DOHH2 (cell line): ENCODE measurements at regions not wholly inside any gene's neighbourhood (a gene's known extent, or its start where the extent isn't known, plus 50 kb on each side); places are given as distances from the start of the nearest gene placed in this dataset.

Experiments used
- H3F3A ChIP-seq: fragments of 200-600 bp; sonication (generic), shearing (Covaris generic); 2 replicates; pipeline ENCODE4 v1.6.0; 2016; ENCODE audit warnings: antibody characterized with exemption, mild to moderate bottlenecking; ENCODE audit not compliant: control insufficient read depth, insufficient read depth
- H3K27ac ChIP-seq: fragments of 200-600 bp; sonication (generic); 2 replicates; pipeline ENCODE4 v1.5.1; 2014; ENCODE audit warnings: low read depth, mild to moderate bottlenecking, low read length, moderate library complexity
- H3K27me3 ChIP-seq: fragments of 200-600 bp; sonication (generic); 2 replicates; pipeline ENCODE4 v1.6.1; 2014; ENCODE audit warnings: mild to moderate bottlenecking, low read length, mixed read lengths; ENCODE audit not compliant: control insufficient read depth
- H3K36me3 ChIP-seq: fragments of 200-600 bp; sonication (generic); 2 replicates; pipeline ENCODE4 v1.6.1; 2014; ENCODE audit warnings: mild to moderate bottlenecking, low read length, moderate library complexity, mixed read lengths; ENCODE audit not compliant: control insufficient read depth
- H3K4me1 ChIP-seq: fragments of 200-600 bp; sonication (generic); 2 replicates; pipeline ENCODE4 v1.6.1; 2014; ENCODE audit warnings: mild to moderate bottlenecking, low read length, mixed read lengths; ENCODE audit not compliant: control insufficient read depth
- H3K4me2 ChIP-seq: fragments of 200-600 bp; sonication (generic); 2 replicates; pipeline ENCODE4 v1.6.0; 2014; ENCODE audit warnings: mild to moderate bottlenecking, low read length, moderate library complexity
- H3K4me3 ChIP-seq: fragments of 200-600 bp; sonication (generic); 2 replicates; pipeline ENCODE4 v1.5.1; 2014; ENCODE audit warnings: mild to moderate bottlenecking, low read length, mixed read lengths
- H3K79me2 ChIP-seq: fragments of 200-600 bp; sonication (generic); 2 replicates; pipeline ENCODE4 v1.6.1; 2014; ENCODE audit warnings: mild to moderate bottlenecking, low read length, mixed read lengths; ENCODE audit not compliant: control insufficient read depth
- H3K9me2 ChIP-seq: fragments of 200-600 bp; sonication (generic); replicated peaks from 2 replicates; pipeline ENCODE4 v1.6.1; 2014; ENCODE audit warnings: mild to moderate bottlenecking, low read length, mixed read lengths; ENCODE audit not compliant: control insufficient read depth
- H3K9me3 ChIP-seq: fragments of 200-600 bp; sonication (generic); 2 replicates; pipeline ENCODE4 v1.6.1; 2014; ENCODE audit warnings: antibody characterized with exemption, low read length, mixed read lengths; ENCODE audit not compliant: control insufficient read depth, insufficient read depth
- H4K20me1 ChIP-seq: fragments of 200-600 bp; sonication (generic); 2 replicates; pipeline ENCODE4 v1.6.0; 2014; ENCODE audit warnings: low read depth, mild to moderate bottlenecking, antibody characterized with exemption, low read length, moderate library complexity; ENCODE audit not compliant: control insufficient read depth, insufficient read depth
- EZH2phosphoT487 ChIP-seq: fragments of 200-600 bp; sonication (generic); IDR thresholded peaks from 2 replicates; pipeline ENCODE4 v1.6.1; 2017; ENCODE audit warnings: borderline replicate concordance, mild to moderate bottlenecking, antibody characterized with exemption, low read length, moderate library complexity, mixed read lengths
- TF ChIP-seq, protein P1 (sequence below): fragments of 200-600 bp; sonication (generic); IDR thresholded peaks from one replicate; pipeline ENCODE4 v1.5.1; 2014; ENCODE audit warnings: antibody characterized with exemption, mild to moderate bottlenecking, low read depth, low read length; ENCODE audit not compliant: poor library complexity, severe bottlenecking

DNA sequence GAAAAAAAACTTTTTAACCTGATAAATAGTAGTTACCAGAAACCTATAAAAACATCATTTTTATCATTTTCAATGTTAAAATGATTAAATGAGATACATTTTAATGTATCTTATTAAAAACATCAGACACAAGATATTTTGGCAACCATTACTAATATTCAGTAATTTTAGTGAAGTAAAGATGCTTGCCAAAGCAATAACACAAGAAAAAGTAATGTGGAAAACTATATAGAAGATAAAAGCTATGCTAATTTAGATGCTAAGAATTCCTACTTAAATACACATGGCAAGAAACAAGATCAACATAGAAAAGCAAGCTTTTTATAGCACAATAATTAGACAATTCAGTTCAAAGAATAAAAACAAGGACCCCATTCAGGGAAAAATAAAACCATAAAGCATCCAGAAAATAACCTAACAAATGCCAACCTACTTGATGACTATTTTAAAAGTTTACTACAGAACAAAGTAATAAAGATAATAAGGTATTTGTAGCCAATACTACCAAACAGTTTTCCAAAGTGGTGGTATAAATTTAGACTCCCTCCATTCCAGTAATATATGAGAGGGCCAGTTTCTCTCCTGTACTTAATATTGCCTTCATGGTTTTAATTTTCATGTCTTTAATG lies 489.5 kb downstream of the CDH2 start:
- Histone ChIP-seq H3K9me3 (no peaks in the 10 kb centered on the region), H3K79me2 (no peaks in the 10 kb centered on the region), H3K9me2 (no peaks in the 10 kb centered on the region), H3K4me1 (no peaks in the 10 kb centered on the region), H3K27ac (no peak overlapping the region), H3K4me2 (no peak overlapping the region), H4K20me1 (no peaks in the 10 kb centered on the region), H3K36me3 (no peaks in the 10 kb centered on the region), H3K4me3 (no peak overlapping the region), H3F3A (no peaks in the 10 kb centered on the region), H3K27me3 (no peaks in the 10 kb centered on the region)
- TF ChIP-seq EZH2phosphoT487, result no peak
- TF ChIP-seq, protein P1, sequence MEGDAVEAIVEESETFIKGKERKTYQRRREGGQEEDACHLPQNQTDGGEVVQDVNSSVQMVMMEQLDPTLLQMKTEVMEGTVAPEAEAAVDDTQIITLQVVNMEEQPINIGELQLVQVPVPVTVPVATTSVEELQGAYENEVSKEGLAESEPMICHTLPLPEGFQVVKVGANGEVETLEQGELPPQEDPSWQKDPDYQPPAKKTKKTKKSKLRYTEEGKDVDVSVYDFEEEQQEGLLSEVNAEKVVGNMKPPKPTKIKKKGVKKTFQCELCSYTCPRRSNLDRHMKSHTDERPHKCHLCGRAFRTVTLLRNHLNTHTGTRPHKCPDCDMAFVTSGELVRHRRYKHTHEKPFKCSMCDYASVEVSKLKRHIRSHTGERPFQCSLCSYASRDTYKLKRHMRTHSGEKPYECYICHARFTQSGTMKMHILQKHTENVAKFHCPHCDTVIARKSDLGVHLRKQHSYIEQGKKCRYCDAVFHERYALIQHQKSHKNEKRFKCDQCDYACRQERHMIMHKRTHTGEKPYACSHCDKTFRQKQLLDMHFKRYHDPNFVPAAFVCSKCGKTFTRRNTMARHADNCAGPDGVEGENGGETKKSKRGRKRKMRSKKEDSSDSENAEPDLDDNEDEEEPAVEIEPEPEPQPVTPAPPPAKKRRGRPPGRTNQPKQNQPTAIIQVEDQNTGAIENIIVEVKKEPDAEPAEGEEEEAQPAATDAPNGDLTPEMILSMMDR, result no peak

DNA sequence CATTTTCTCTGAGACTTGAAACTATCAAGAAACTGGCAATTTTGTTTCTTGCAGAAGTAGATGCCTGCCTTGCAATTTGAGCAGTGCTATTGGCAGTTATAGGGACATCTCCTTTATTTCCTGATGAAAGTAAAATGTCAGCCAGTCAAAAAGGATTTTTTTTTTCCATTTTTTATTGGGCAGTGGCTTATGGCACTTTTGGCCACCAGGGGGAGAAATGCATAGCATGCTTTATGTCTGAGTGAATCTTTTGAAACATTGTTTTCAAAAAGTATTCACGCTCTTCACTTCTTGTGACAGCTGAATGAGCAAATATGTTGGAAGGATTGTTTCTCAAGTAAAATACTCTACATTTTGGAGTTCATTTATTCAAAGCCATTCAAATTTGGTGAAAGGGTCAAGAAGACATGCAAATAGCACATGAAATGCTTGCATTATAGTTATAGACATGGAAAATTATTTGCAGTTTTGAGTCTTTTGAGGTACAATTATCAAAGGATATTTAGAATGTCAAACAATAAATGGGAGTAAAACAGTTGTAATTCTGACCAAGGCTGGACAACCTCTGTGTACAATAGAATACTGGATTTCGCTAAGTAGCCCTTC lies 491.0 kb downstream of the CDH2 start:
- TF ChIP-seq, protein P1, result peak; percentile 69
- no peak for TF ChIP-seq EZH2phosphoT487
- Histone ChIP-seq H3K4me1 (no peaks in the 10 kb centered on the region), H3K36me3 (no peaks in the 10 kb centered on the region), H3K4me2 (no peak overlapping the region), H3K27me3 (no peaks in the 10 kb centered on the region), H3F3A (no peaks in the 10 kb centered on the region), H4K20me1 (no peaks in the 10 kb centered on the region), H3K27ac (no peak overlapping the region), H3K9me2 (no peaks in the 10 kb centered on the region), H3K9me3 (no peaks in the 10 kb centered on the region), H3K79me2 (no peaks in the 10 kb centered on the region), H3K4me3 (no peak overlapping the region)

DNA sequence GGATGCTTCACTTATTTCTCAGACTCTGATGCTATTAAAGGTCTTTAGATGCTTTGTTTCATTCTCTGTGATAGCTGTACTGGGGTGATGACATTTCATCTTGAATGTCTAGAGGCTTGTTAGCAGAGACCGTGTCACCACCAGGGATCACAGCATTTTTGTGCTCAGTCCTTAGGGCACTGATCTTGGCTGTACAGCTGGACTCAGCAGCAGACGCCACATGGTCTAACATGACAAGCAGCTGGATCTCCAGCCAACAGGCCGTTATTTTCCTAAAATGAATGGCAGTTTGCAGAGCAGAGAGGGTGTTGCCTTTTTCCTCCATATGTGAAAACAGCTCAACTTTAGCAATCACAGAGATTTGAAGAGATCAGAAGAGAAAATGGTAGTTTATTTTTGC lies 491.8 kb downstream of the CDH2 start:
- no peaks in the 10 kb centered on the region for H3K79me2 ChIP-seq
- no peaks in the 10 kb centered on the region for H3F3A ChIP-seq
- H3K9me3 ChIP-seq, result no peaks in the 10 kb centered on the region
- H3K36me3 ChIP-seq, result no peaks in the 10 kb centered on the region
- no peaks in the 10 kb centered on the region for H3K27me3 ChIP-seq
- H3K4me3 ChIP-seq, result no peak overlapping the region
- no peaks in the 10 kb centered on the region for H4K20me1 ChIP-seq
- H3K4me2 ChIP-seq, result no peak overlapping the region
- TF ChIP-seq, protein P1, result no peak
- TF ChIP-seq EZH2phosphoT487, result no peak
- no peaks in the 10 kb centered on the region for H3K4me1 ChIP-seq
- H3K9me2 ChIP-seq, result no peaks in the 10 kb centered on the region
- no peak overlapping the region for H3K27ac ChIP-seq
